HepG2 (cell line): ENCODE measurements at regions not wholly inside any gene's neighbourhood (a gene's known extent, or its start where the extent isn't known, plus 50 kb on each side); places are given as distances from the start of the nearest gene placed in this dataset.

Experiments used
- ATAC-seq: fragments of 200-7000 bp; cut with Tn5 transposase; 3 replicates; pipeline ENCODE4 v1.9.1; 2020; ENCODE audit warnings: mild to moderate bottlenecking, moderate library complexity
- BruUV-seq: library from RNA; stranded (reverse); fragments of 400-500 nt; replicated peaks from 2 replicates; lab custom pipeline; 2021; lab: Mats Ljungman, UMichigan
- CTCF ChIA-PET: fragments of 300-600 bp; formaldehyde crosslinking; extraction: SDS; loops from one replicate; lab custom pipeline; 2021; ENCODE audit warnings: low total read pairs, inconsistent platforms, low intra/inter-chr PET ratio; lab: Yijun Ruan, JAX
- POLR2A ChIA-PET: fragments of 350-600 bp; sonication (Branson Sonifier 250); formaldehyde crosslinking; loops from one replicate; lab custom pipeline; 2020; ENCODE audit warnings: antibody characterized with exemption, inconsistent platforms; lab: Yijun Ruan, JAX
- DNase-seq: peaks from one replicate; pipeline ENCODE4 v3.0.0-alpha.2; 2015; ENCODE audit warnings: low spot score
- FAIRE-seq: peaks from 3 replicates; lab custom pipeline; 2011; peaks lifted over from hg19 to GRCh38; lab: Jason Lieb, UNC
- H2AFZ ChIP-seq: one replicate; pipeline ENCODE4 v1.6.1; 2011; ENCODE audit warnings: low read length, inconsistent platforms
- H3K27ac ChIP-seq: fragments of 300-600 bp; 3 replicates; pipeline ENCODE4 v1.8.0; 2011; ENCODE audit warnings: mixed run types, mild to moderate bottlenecking, mixed read lengths, low read length, inconsistent platforms; ENCODE audit not compliant: insufficient read depth; ENCODE audit errors: extremely low read length
- H3K27me3 ChIP-seq, 2 experiments: fragments of 200-600 bp in 1 of 2; 2 replicates in 1 of 2; 3 replicates in 1 of 2; pipeline versions ENCODE4 v1.6.0 to v1.8.0; 2011; ENCODE audit warnings: low read length in 2 of 2, mild to moderate bottlenecking in 2 of 2, moderate library complexity in 2 of 2, inconsistent platforms in 1 of 2; ENCODE audit not compliant: insufficient read depth in 2 of 2, control insufficient read depth in 1 of 2
- H3K36me3 ChIP-seq, 2 experiments: fragments of 200-600 bp in 1 of 2; replicated peaks in 1 of 2; 2 replicates in 1 of 2; 3 replicates in 1 of 2; pipeline versions ENCODE4 v1.5.1 to v1.8.0; 2011; ENCODE audit warnings: low read length in 2 of 2, inconsistent platforms in 1 of 2; ENCODE audit not compliant: insufficient read depth in 2 of 2, control insufficient read depth in 1 of 2
- H3K4me1 ChIP-seq: 2 replicates; pipeline ENCODE4 v1.5.1; 2012; ENCODE audit warnings: low read length, inconsistent platforms; ENCODE audit not compliant: insufficient read depth
- H3K4me2 ChIP-seq: 2 replicates; pipeline ENCODE4 v1.6.0; 2011; ENCODE audit warnings: low read depth, low read length, inconsistent platforms
- H3K4me3 ChIP-seq, 3 experiments: fragments of 200-600 bp in 1 of 3; sonication (generic), shearing (Covaris generic) in 1 of 3; replicated peaks in 1 of 3; 2 replicates each; pipeline ENCODE4 v1.5.1; 2011 to 2016; ENCODE audit warnings: low read length in 3 of 3, inconsistent platforms in 2 of 3, low read depth in 2 of 3, mild to moderate bottlenecking in 2 of 3, control low read depth in 1 of 3, mixed read lengths in 1 of 3; ENCODE audit not compliant: insufficient read depth in 1 of 3
- H3K79me2 ChIP-seq: one replicate; pipeline ENCODE4 v1.6.1; 2011; ENCODE audit warnings: low read length, inconsistent platforms; ENCODE audit not compliant: insufficient read depth
- H3K9ac ChIP-seq: 2 replicates; pipeline ENCODE4 v1.6.0; 2011; ENCODE audit warnings: mild to moderate bottlenecking, low read depth, low read length, inconsistent platforms; ENCODE audit not compliant: insufficient read depth
- H3K9me3 ChIP-seq: 2 replicates; pipeline ENCODE4 v1.5.1; 2012; ENCODE audit warnings: mild to moderate bottlenecking, low read length
- H4K20me1 ChIP-seq: 2 replicates; pipeline ENCODE4 v1.6.0; 2011; ENCODE audit warnings: inconsistent platforms, mild to moderate bottlenecking, low read length, moderate library complexity; ENCODE audit not compliant: insufficient read depth
- CHD2 ChIP-seq: IDR thresholded peaks from 2 replicates; pipeline ENCODE4 v1.6.1; 2011; ENCODE audit warnings: low read depth, low read length, improper control_type of control experiment
- ZNF792 ChIP-seq: IDR thresholded peaks from 2 replicates; pipeline ENCODE4 v1.6.1; 2016
- WGBS: methylation state at CpG from one replicate; pipeline ENCODE4 v1.1.6; 2017; ENCODE audit warnings: low lambda C conversion rate; 5-methylcytosine and 5-hydroxymethylcytosine counted together
- in situ Hi-C: cut with HindIII; loops from 2 replicates; pipeline ENCODE4 v1.10.0; 2017; ENCODE audit warnings: low pct_unique_long_range_greater_than_20kb; ENCODE audit not compliant: extremely low pct_ligation_motif_present
- intact Hi-C: fragments of 100-400 bp; cut with micrococcal nuclease; formaldehyde crosslinking; loops from one replicate; pipeline ENCODE4 v1.10.0; 2022; ENCODE audit not compliant: unreplicated experiment
- TF ChIP-seq, protein P1 (sequence below): sonication (generic); formaldehyde crosslinking; IDR thresholded peaks from 2 replicates; pipeline ENCODE4 v1.8.0; 2022; ENCODE audit warnings: mild to moderate bottlenecking, missing genetic modification reagents

DNA sequence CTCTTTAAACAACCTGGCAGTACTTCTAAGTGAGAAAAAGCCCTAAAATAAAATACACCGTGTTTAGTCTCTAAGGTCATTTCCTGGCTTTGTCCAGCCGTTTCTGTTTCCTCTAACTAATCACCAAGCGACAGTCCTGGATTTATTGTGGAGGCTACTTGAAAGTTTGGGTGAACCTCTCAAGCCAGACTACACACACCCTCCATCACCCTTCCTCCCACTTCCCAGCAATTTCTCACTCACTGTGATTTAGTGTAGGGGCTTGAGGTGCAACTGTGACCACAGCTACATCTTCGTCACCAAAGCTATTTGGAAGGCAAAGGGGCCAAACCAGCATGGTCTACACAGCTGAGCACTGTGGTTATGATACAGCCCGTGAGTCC is 240.0 kb upstream of the SLC24A2 start:
- DNase-seq: no peak
- no peaks in the 10 kb centered on the region for H3K4me1 ChIP-seq
- H3K27ac ChIP-seq: no peak overlapping the region
- no peak for ATAC-seq
- no peak overlapping the region for H3K9ac ChIP-seq
- BruUV-seq: no TSS peak
- no peaks in the 10 kb centered on the region for H3K36me3 ChIP-seq
- CTCF ChIA-PET: no interaction called here
- in situ Hi-C loops (no loop called here), intact Hi-C loops (no loop called here)
- H4K20me1 ChIP-seq: no peaks in the 10 kb centered on the region
- no peak for FAIRE-seq
- H3K79me2 ChIP-seq: no peaks in the 10 kb centered on the region
- H3K9me3 ChIP-seq: no peaks in the 10 kb centered on the region
- H3K4me3 ChIP-seq: no peak overlapping the region
- 8% methylated on average over 5 of the region's 5 CpGs for WGBS
- no peaks in the 10 kb centered on the region for H3K27me3 ChIP-seq
- TF ChIP-seq, protein P1, sequence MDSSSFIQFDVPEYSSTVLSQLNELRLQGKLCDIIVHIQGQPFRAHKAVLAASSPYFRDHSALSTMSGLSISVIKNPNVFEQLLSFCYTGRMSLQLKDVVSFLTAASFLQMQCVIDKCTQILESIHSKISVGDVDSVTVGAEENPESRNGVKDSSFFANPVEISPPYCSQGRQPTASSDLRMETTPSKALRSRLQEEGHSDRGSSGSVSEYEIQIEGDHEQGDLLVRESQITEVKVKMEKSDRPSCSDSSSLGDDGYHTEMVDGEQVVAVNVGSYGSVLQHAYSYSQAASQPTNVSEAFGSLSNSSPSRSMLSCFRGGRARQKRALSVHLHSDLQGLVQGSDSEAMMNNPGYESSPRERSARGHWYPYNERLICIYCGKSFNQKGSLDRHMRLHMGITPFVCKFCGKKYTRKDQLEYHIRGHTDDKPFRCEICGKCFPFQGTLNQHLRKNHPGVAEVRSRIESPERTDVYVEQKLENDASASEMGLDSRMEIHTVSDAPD (CRISPR knock-in tag): no peak
- TF ChIP-seq ZNF792 (CRISPR knock-in tag): no peak
- TF ChIP-seq, all 625 proteins: peak for 0
- POLR2A ChIA-PET: no interaction called here
- Histone ChIP-seq H3K4me2 (no peak overlapping the region), H2AFZ (no peak overlapping the region)

DNA sequence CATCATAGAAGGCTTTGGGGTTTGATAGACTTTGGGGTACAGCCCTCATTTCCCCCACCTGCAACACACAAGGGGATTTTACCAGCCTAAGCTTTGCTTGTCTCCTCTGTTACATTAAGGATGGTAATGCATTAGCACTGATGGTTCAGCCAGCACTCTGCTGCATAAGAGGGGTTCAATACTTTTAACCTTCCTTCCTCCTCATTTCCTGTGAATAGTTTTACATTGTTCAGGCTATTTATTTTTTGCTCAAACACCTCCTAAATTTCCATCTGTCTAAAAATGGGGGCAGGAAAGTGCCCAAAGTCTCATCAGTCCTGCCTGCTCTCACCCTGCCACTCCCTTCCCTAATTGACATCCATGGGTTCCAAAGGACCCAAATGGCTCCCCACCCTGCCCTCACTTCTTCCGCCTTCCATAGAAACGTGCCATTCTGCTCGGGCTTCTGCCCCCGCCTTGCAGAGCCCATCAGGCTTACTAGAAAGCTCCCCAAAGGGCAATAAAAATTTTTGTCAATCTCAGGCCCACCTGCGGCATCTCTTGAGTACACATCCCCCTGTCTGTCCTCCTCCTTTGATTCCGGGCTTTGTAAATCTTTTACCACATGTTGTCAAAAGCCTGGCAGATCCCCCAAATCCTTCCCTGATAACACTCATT is 239.5 kb upstream of the SLC24A2 start:
- no peaks in the 10 kb centered on the region for H4K20me1 ChIP-seq
- no peak overlapping the region for H3K4me3 ChIP-seq
- in situ Hi-C loops: no loop called here
- no peaks in the 10 kb centered on the region for H3K27me3 ChIP-seq
- ChIA-PET CTCF (no interaction called here), POLR2A (no interaction called here)
- intact Hi-C loops: no loop called here
- no peaks in the 10 kb centered on the region for H3K79me2 ChIP-seq
- no peak overlapping the region for H3K9ac ChIP-seq
- no TSS peak for BruUV-seq
- no peak overlapping the region for H3K27ac ChIP-seq
- H3K4me1 ChIP-seq: no peaks in the 10 kb centered on the region
- DNase-seq (no peak), ATAC-seq (no peak), FAIRE-seq (no peak)
- H3K9me3 ChIP-seq: no peaks in the 10 kb centered on the region
- no peak overlapping the region for H3K4me2 ChIP-seq
- H3K36me3 ChIP-seq: no peaks in the 10 kb centered on the region
- H2AFZ ChIP-seq: no peak overlapping the region
- no peak for TF ChIP-seq CHD2
- WGBS: 7% methylated on average over 6 of the region's 6 CpGs
